Activated naive CD8-positive, alpha-beta T cell treated with anti-CD3 and anti-CD28 coated beads, Interleukin-2, amount 50 U/mL, for 16 hours (primary cell): ENCODE measurements at regions not wholly inside any gene's neighbourhood (a gene's known extent, or its start where the extent isn't known, plus 50 kb on each side); places are given as distances from the start of the nearest gene placed in this dataset.

Source experiments
- DNase-seq: peaks from one replicate; pipeline ENCODE4 v3.0.0-alpha.2; 2020; ENCODE audit warnings: low read depth, low spot score

GRCh38 chr18:5091741-5092140, 105.3 kb downstream of the AKAIN1 start:
- DNase-seq: no peak

- no peak for DNase-seq
These were observed 121.8 kb downstream of the AKAIN1 start for GRCh38 chr18:5075297-5075696.

- peak; percentile 8 for DNase-seq
These were observed 123.8 kb downstream of the AKAIN1 start for GRCh38 chr18:5073026-5073944.

- no peak for DNase-seq
These were observed 128.2 kb downstream of the AKAIN1 start for GRCh38 chr18:5068851-5069250.

- no peak for DNase-seq
These were observed 130.6 kb downstream of the AKAIN1 start for GRCh38 chr18:5066380-5066977.

GRCh38 chr18:5065615-5066014, 131.4 kb downstream of the AKAIN1 start:
- no peak for DNase-seq

GRCh38 chr18:5064841-5065370, 132.2 kb downstream of the AKAIN1 start:
- DNase-seq: no peak

- DNase-seq: no peak
These were observed 135.3 kb downstream of the AKAIN1 start for GRCh38 chr18:5061785-5062184.

GRCh38 chr18:5060543-5060942, 136.5 kb downstream of the AKAIN1 start:
- no peak for DNase-seq

- DNase-seq: no peak
These were observed 137.4 kb downstream of the AKAIN1 start for GRCh38 chr18:5059696-5060032.

GRCh38 chr18:5058768-5059695, 138.0 kb downstream of the AKAIN1 start:
- DNase-seq: no peak

- DNase-seq: no peak
These were observed 139.4 kb downstream of the AKAIN1 start for GRCh38 chr18:5057386-5058348.

GRCh38 chr18:5052491-5052890, 144.6 kb downstream of the AKAIN1 start:
- DNase-seq: no peak

GRCh38 chr18:5051207-5051606, 145.8 kb downstream of the AKAIN1 start:
- DNase-seq: no peak

GRCh38 chr18:5049124-5049523, 147.9 kb downstream of the AKAIN1 start:
- no peak for DNase-seq

GRCh38 chr18:5040476-5040875, 156.6 kb downstream of the AKAIN1 start:
- DNase-seq: no peak

- no peak for DNase-seq
These were observed 160.5 kb downstream of the AKAIN1 start for GRCh38 chr18:5036523-5036922.

- no peak for DNase-seq
These were observed 165.8 kb downstream of the AKAIN1 start for GRCh38 chr18:5031216-5031615.

GRCh38 chr18:5030636-5031035, 166.4 kb downstream of the AKAIN1 start:
- no peak for DNase-seq

- DNase-seq: no peak
These were observed 167.5 kb downstream of the AKAIN1 start for GRCh38 chr18:5029592-5029991.

GRCh38 chr18:5024741-5025140, 172.3 kb downstream of the AKAIN1 start:
- DNase-seq: no peak
